Mesendoderm (in vitro differentiated cells): ENCODE measurements at regions not wholly inside any gene's neighbourhood (a gene's known extent, or its start where the extent isn't known, plus 50 kb on each side); places are given as distances from the start of the nearest gene placed in this dataset.

Experiments
- DNase-seq: peaks from one replicate; pipeline ENCODE4 v3.0.0; 2013
- H2AK5ac ChIP-seq: 2 replicates; pipeline ENCODE4 v1.6.1; 2013; ENCODE audit warnings: low read length, inconsistent platforms
- H2BK120ac ChIP-seq: 2 replicates; pipeline ENCODE4 v1.6.1; 2013; ENCODE audit warnings: low read depth, mild to moderate bottlenecking, low read length, moderate library complexity, mixed read lengths
- H2BK15ac ChIP-seq: replicated peaks from 2 replicates; pipeline ENCODE4 v1.6.1; 2013; ENCODE audit warnings: low read depth, mild to moderate bottlenecking, moderate library complexity
- H2BK5ac ChIP-seq: 2 replicates; pipeline ENCODE4 v1.6.1; 2013; ENCODE audit warnings: low read length, inconsistent platforms
- H3K18ac ChIP-seq: 2 replicates; pipeline ENCODE4 v1.6.1; 2013; ENCODE audit warnings: mild to moderate bottlenecking, low read length, mixed read lengths
- H3K23ac ChIP-seq: one replicate; pipeline ENCODE4 v1.6.1; 2013; ENCODE audit warnings: low read length
- H3K27ac ChIP-seq: 2 replicates; pipeline ENCODE4 v1.5.1; 2013; ENCODE audit warnings: low read depth, mild to moderate bottlenecking, inconsistent platforms, low read length, moderate library complexity
- H3K27me3 ChIP-seq: 2 replicates; pipeline ENCODE4 v1.6.1; 2013; ENCODE audit warnings: low read length, control low read depth, mild to moderate bottlenecking, inconsistent platforms; ENCODE audit not compliant: insufficient read depth, poor library complexity
- H3K36me3 ChIP-seq: 2 replicates; pipeline ENCODE4 v1.6.1; 2013; ENCODE audit warnings: low read length, inconsistent platforms; ENCODE audit not compliant: control insufficient read depth, insufficient read depth
- H3K4ac ChIP-seq: one replicate; pipeline ENCODE4 v1.6.1; 2013; ENCODE audit warnings: low read depth, mild to moderate bottlenecking, low read length, moderate library complexity
- H3K4me1 ChIP-seq: 2 replicates; pipeline ENCODE4 v1.6.1; 2013; ENCODE audit warnings: low read depth, low read length, inconsistent platforms; ENCODE audit not compliant: control insufficient read depth
- H3K4me2 ChIP-seq: 2 replicates; pipeline ENCODE4 v1.6.1; 2013; ENCODE audit warnings: low read length
- H3K4me3 ChIP-seq: 2 replicates; pipeline ENCODE4 v1.5.1; 2013; ENCODE audit warnings: mild to moderate bottlenecking, low read length
- H3K56ac ChIP-seq: one replicate; pipeline ENCODE4 v1.6.1; 2013; ENCODE audit warnings: low read length
- H3K79me1 ChIP-seq: 2 replicates; pipeline ENCODE4 v1.6.1; 2013; ENCODE audit warnings: low read length, inconsistent platforms
- H3K79me2 ChIP-seq: 2 replicates; pipeline ENCODE4 v1.6.1; 2013; ENCODE audit warnings: mild to moderate bottlenecking, low read length; ENCODE audit not compliant: control insufficient read depth, insufficient read depth
- H3K9ac ChIP-seq: 2 replicates; pipeline ENCODE4 v1.6.1; 2013; ENCODE audit warnings: low read length, inconsistent platforms
- H4K5ac ChIP-seq: one replicate; pipeline ENCODE4 v1.6.1; 2013; ENCODE audit warnings: low read length
- H4K8ac ChIP-seq: one replicate; pipeline ENCODE4 v1.6.1; 2013; ENCODE audit warnings: low read depth, mild to moderate bottlenecking, control low read depth, low read length, moderate library complexity
- WGBS: extraction: QIAGEN DNeasy Blood & Tissue Kit; methylation state at CpG from one replicate; pipeline ENCODE4 v1.1.7; 2013; ENCODE audit warnings: low lambda C conversion rate, missing lambda C conversion rate; ENCODE audit not compliant: insufficient coverage; ENCODE audit errors: extremely low coverage; 5-methylcytosine and 5-hydroxymethylcytosine counted together

DNA sequence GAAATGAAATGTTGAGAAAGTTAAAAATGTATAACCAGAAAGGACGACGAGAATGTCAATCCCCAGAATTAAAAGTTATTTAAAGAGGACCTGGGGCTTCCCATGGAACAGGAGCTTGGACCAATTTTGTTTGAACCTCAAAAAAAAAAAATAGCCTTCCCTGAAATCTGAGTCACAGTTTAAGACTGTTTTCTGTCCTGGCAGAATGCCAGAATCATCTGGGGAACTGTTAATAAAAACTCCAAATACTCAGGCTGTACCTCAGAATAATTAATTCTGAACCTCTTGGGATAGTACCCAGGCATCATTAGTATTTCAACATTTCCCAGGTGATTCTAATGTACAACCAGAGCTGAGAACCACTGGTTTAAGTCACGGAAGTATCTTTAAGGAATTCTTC is 102.2 kb upstream of the SLCO6A1 start:
- WGBS, result no CpG with 5 or more reads among the region's 3 CpGs
- H3K4me1 ChIP-seq, result no peaks in the 10 kb centered on the region
- no peaks in the 10 kb centered on the region for H3K79me1 ChIP-seq
- DNase-seq, result no peak
- no peak overlapping the region for H2BK120ac ChIP-seq
- H3K56ac ChIP-seq, result no peak overlapping the region
- H3K27me3 ChIP-seq, result no peaks in the 10 kb centered on the region
- H3K79me2 ChIP-seq, result no peaks in the 10 kb centered on the region
- no peak overlapping the region for H3K4ac ChIP-seq
- no peak overlapping the region for H4K8ac ChIP-seq
- H3K23ac ChIP-seq, result no peak overlapping the region
- H2AK5ac ChIP-seq, result no peak overlapping the region
- H3K36me3 ChIP-seq, result no peaks in the 10 kb centered on the region
- no peak overlapping the region for H2BK5ac ChIP-seq
- no peak overlapping the region for H3K4me2 ChIP-seq
- H3K9ac ChIP-seq, result no peak overlapping the region
- no peak overlapping the region for H3K18ac ChIP-seq
- H3K27ac ChIP-seq, result no peak overlapping the region
- no peak overlapping the region for H4K5ac ChIP-seq
- H2BK15ac ChIP-seq, result no peak overlapping the region
- H3K4me3 ChIP-seq, result no peak overlapping the region

DNA sequence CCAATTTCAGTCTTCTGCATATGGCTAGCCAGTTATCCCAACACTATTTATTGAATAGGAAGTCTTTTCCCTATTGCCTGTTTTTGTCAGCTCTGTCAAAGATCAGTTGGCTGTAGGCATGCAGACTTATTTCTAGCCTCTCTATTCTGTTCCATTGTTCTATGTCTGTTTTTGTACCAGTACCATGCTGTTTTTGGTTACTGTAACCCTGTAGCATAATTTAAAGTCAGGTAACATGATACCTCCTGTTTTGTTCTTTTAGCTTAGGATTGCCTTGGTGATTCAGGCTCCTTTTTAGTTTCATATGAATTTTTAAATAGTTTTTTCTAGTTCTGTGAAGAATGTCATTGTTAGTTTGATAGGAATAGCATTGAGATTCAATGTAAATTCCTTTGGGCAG is 104.9 kb upstream of the SLCO6A1 start:
- H4K8ac ChIP-seq, result no peak overlapping the region
- no peak overlapping the region for H3K4me2 ChIP-seq
- no peak overlapping the region for H3K56ac ChIP-seq
- no peaks in the 10 kb centered on the region for H3K4me1 ChIP-seq
- no peak overlapping the region for H3K27ac ChIP-seq
- H3K4me3 ChIP-seq, result no peak overlapping the region
- no peak overlapping the region for H2BK120ac ChIP-seq
- no peak overlapping the region for H3K23ac ChIP-seq
- H3K4ac ChIP-seq, result no peak overlapping the region
- no peaks in the 10 kb centered on the region for H3K27me3 ChIP-seq
- H3K36me3 ChIP-seq, result no peaks in the 10 kb centered on the region
- no peak overlapping the region for H2BK5ac ChIP-seq
- no peak overlapping the region for H3K9ac ChIP-seq
- no peak overlapping the region for H3K18ac ChIP-seq
- H3K79me2 ChIP-seq, result no peaks in the 10 kb centered on the region
- H4K5ac ChIP-seq, result no peak overlapping the region
- no peak overlapping the region for H2BK15ac ChIP-seq
- H3K79me1 ChIP-seq, result no peaks in the 10 kb centered on the region
- no peak overlapping the region for H2AK5ac ChIP-seq
- no peak for DNase-seq

DNA sequence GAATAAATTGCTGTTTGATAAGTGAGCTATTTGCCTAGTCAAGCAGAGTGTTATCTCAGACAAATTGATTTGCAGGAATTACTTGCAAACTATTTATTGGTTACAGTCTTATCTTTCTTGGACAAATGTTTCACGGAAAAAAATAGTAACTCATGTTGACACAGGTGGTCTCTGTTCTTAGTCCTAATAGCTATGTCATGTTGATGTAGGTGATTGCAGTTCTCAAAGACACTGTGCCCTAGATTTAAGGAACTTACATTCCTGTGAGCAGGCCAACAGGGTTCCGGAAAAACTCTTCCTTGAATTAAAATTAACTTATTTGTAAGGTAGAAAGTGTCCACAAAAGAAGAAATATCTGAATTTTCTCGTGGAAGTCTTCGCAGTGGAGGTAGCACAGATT is 109.6 kb upstream of the SLCO6A1 start:
- no peak overlapping the region for H3K4me2 ChIP-seq
- H3K27me3 ChIP-seq, result no peaks in the 10 kb centered on the region
- no peaks in the 10 kb centered on the region for H3K4me1 ChIP-seq
- WGBS, result no CpG with 5 or more reads among the region's 4 CpGs
- H3K23ac ChIP-seq, result no peak overlapping the region
- H2BK120ac ChIP-seq, result no peak overlapping the region
- H3K79me1 ChIP-seq, result no peaks in the 10 kb centered on the region
- H4K8ac ChIP-seq, result no peak overlapping the region
- no peak overlapping the region for H3K4ac ChIP-seq
- H3K4me3 ChIP-seq, result no peak overlapping the region
- no peak overlapping the region for H2BK5ac ChIP-seq
- no peak for DNase-seq
- no peak overlapping the region for H4K5ac ChIP-seq
- H3K79me2 ChIP-seq, result no peaks in the 10 kb centered on the region
- H3K27ac ChIP-seq, result no peak overlapping the region
- H2AK5ac ChIP-seq, result no peak overlapping the region
- H3K56ac ChIP-seq, result no peak overlapping the region
- H2BK15ac ChIP-seq, result no peak overlapping the region
- no peak overlapping the region for H3K9ac ChIP-seq
- no peak overlapping the region for H3K18ac ChIP-seq
- H3K36me3 ChIP-seq, result no peaks in the 10 kb centered on the region

GRCh38 chr5:102611312-102611711 is 112.5 kb upstream of the SLCO6A1 start:
- no peak overlapping the region for H3K4ac ChIP-seq
- no peak overlapping the region for H3K9ac ChIP-seq
- no peak overlapping the region for H3K56ac ChIP-seq
- no CpG with 5 or more reads among the region's 1 CpG for WGBS
- H2BK15ac ChIP-seq, result no peak overlapping the region
- no peak overlapping the region for H3K4me3 ChIP-seq
- H4K8ac ChIP-seq, result no peak overlapping the region
- H2AK5ac ChIP-seq, result no peak overlapping the region
- no peak for DNase-seq
- no peak overlapping the region for H2BK5ac ChIP-seq
- H3K27me3 ChIP-seq, result no peaks in the 10 kb centered on the region
- no peaks in the 10 kb centered on the region for H3K36me3 ChIP-seq
- no peaks in the 10 kb centered on the region for H3K4me1 ChIP-seq
- H3K18ac ChIP-seq, result no peak overlapping the region
- no peak overlapping the region for H3K23ac ChIP-seq
- H3K79me2 ChIP-seq, result no peaks in the 10 kb centered on the region
- no peaks in the 10 kb centered on the region for H3K79me1 ChIP-seq
- H2BK120ac ChIP-seq, result no peak overlapping the region
- H3K27ac ChIP-seq, result no peak overlapping the region
- H3K4me2 ChIP-seq, result no peak overlapping the region
- no peak overlapping the region for H4K5ac ChIP-seq

- Histone ChIP-seq H3K79me1 (no peaks in the 10 kb centered on the region), H3K4me2 (no peak overlapping the region), H3K79me2 (no peaks in the 10 kb centered on the region), H4K8ac (no peak overlapping the region), H4K5ac (no peak overlapping the region), H3K4me3 (no peak overlapping the region), H3K36me3 (no peaks in the 10 kb centered on the region), H3K4ac (no peak overlapping the region), H3K9ac (no peak overlapping the region), H3K27ac (no peak overlapping the region), H3K18ac (no peak overlapping the region), H3K23ac (no peak overlapping the region), H3K4me1 (no peaks in the 10 kb centered on the region), H2AK5ac (no peak overlapping the region), H2BK5ac (no peak overlapping the region), H3K56ac (no peak overlapping the region), H2BK120ac (no peak overlapping the region), H2BK15ac (no peak overlapping the region), H3K27me3 (no peaks in the 10 kb centered on the region)
- no CpG with 5 or more reads among the region's 2 CpGs for WGBS
- peak; percentile 8 for DNase-seq
Observed at GRCh38 chr5:102613661-102614060, 114.9 kb upstream of the SLCO6A1 start.

GRCh38 chr5:102617191-102618187 is 118.7 kb upstream of the SLCO6A1 start:
- Histone ChIP-seq H4K8ac (no peak overlapping the region), H2BK120ac (no peak overlapping the region), H3K56ac (no peak overlapping the region), H3K18ac (no peak overlapping the region), H3K79me2 (no peaks in the 10 kb centered on the region), H2AK5ac (no peak overlapping the region), H2BK5ac (no peak overlapping the region), H4K5ac (no peak overlapping the region), H3K27ac (no peak overlapping the region), H3K4me1 (no peaks in the 10 kb centered on the region), H3K4me3 (no peak overlapping the region), H3K79me1 (no peaks in the 10 kb centered on the region), H3K9ac (no peak overlapping the region), H3K23ac (no peak overlapping the region), H2BK15ac (no peak overlapping the region), H3K36me3 (no peaks in the 10 kb centered on the region), H3K4me2 (no peak overlapping the region), H3K27me3 (no peaks in the 10 kb centered on the region), H3K4ac (no peak overlapping the region)
- WGBS, result no CpG with 5 or more reads among the region's 5 CpGs
- DNase-seq, result no peak
